Thyroid gland (tissue), 4 donors: ENCODE measurements at regions not wholly inside any gene's neighbourhood (a gene's known extent, or its start where the extent isn't known, plus 50 kb on each side); places are given as distances from the start of the nearest gene placed in this dataset.

ENCODE experiments used
- POLR2A ChIP-seq, 2 donors: fragments of 450-650 bp; IDR thresholded peaks; one replicate each; pipeline ENCODE4 v1.6.1; 2017; ENCODE audit warnings: antibody characterized with exemption in 2 of 2, mild to moderate bottlenecking in 2 of 2, moderate library complexity in 1 of 2
- TF ChIP-seq, protein P1 (sequence below), 6 experiments: fragments of 200-600 bp in 3 of 6; fragments of 450-650 bp in 3 of 6; sonication (generic) in 3 of 6; IDR thresholded peaks; one replicate each; pipeline ENCODE4 v1.5.1; 2016 to 2019; ENCODE audit warnings: antibody characterized with exemption in 6 of 6, mild to moderate bottlenecking in 2 of 6, inconsistent platforms in 1 of 6, moderate library complexity in 1 of 6

DNA sequence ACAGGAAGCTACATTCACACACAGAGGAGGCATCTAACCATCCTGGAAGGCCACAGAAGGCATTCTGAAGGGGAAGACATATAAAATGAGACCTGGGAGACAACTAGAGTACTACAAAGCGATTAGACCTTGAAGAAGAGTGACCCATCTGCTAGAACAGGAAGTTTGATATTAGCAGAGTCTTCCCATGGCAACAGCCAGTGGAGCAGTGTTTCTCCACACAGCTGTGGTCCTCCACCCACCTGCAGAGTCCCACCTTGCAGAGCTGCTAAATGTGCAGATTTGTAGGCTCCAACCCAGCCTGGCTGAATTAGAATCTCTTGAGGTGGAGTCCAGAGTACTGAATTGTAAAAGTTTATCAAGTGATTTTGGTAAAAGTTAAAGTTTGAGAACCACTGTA is 267.0 kb downstream of the CETN3 start:
- TF ChIP-seq, protein P1, sequence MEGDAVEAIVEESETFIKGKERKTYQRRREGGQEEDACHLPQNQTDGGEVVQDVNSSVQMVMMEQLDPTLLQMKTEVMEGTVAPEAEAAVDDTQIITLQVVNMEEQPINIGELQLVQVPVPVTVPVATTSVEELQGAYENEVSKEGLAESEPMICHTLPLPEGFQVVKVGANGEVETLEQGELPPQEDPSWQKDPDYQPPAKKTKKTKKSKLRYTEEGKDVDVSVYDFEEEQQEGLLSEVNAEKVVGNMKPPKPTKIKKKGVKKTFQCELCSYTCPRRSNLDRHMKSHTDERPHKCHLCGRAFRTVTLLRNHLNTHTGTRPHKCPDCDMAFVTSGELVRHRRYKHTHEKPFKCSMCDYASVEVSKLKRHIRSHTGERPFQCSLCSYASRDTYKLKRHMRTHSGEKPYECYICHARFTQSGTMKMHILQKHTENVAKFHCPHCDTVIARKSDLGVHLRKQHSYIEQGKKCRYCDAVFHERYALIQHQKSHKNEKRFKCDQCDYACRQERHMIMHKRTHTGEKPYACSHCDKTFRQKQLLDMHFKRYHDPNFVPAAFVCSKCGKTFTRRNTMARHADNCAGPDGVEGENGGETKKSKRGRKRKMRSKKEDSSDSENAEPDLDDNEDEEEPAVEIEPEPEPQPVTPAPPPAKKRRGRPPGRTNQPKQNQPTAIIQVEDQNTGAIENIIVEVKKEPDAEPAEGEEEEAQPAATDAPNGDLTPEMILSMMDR (IDR thresholded peaks at IDR 0.05): no peak
- no peak for TF ChIP-seq POLR2A (IDR thresholded peaks at IDR 0.05)
